IMR-90 (cell line): ENCODE measurements at regions not wholly inside any gene's neighbourhood (a gene's known extent, or its start where the extent isn't known, plus 50 kb on each side); places are given as distances from the start of the nearest gene placed in this dataset.

ENCODE experiments used
- ATAC-seq: fragments of 200-7000 bp; cut with Tn5 transposase; 2 replicates; pipeline ENCODE4 v1.9.1; 2020; ENCODE audit warnings: low read depth, mild to moderate bottlenecking, moderate library complexity
- BruUV-seq: library from RNA; stranded (reverse); fragments of 400-500 nt; replicated peaks from 2 replicates; lab custom pipeline; 2021; lab: Mats Ljungman, UMichigan
- CTCF ChIA-PET: fragments of 300-600 bp; formaldehyde crosslinking; extraction: SDS; loops from one replicate; lab custom pipeline; 2021; ENCODE audit warnings: antibody characterized with exemption; lab: Yijun Ruan, JAX
- POLR2A ChIA-PET: fragments of 300-600 bp; sonication (Branson Sonifier 250); formaldehyde crosslinking; loops from one replicate; lab custom pipeline; 2022; ENCODE audit warnings: antibody characterized with exemption; ENCODE audit not compliant: unreplicated experiment; lab: Charles Lee
- DNase-seq: peaks from one replicate; pipeline ENCODE4 v3.0.0; 2013
- H2AFZ ChIP-seq: replicated peaks from 2 replicates; pipeline ENCODE3; 2013; ENCODE audit warnings: low read length, mild to moderate bottlenecking; ENCODE audit not compliant: poor library complexity
- H2AK5ac ChIP-seq: 2 replicates; pipeline ENCODE4 v1.6.1; 2013; ENCODE audit warnings: low read depth, low read length, inconsistent platforms
- H2AK9ac ChIP-seq: replicated peaks from 2 replicates; pipeline ENCODE3; 2013; ENCODE audit warnings: mild to moderate bottlenecking, low read depth, low read length, moderate library complexity; ENCODE audit not compliant: poor library complexity
- H2BK120ac ChIP-seq: 2 replicates; pipeline ENCODE4 v1.6.1; 2013; ENCODE audit warnings: low read depth, low read length, inconsistent platforms
- H2BK15ac ChIP-seq: 3 replicates; pipeline ENCODE4 v1.6.1; 2013; ENCODE audit warnings: low read depth, low read length, inconsistent platforms
- H2BK20ac ChIP-seq: 2 replicates; pipeline ENCODE4 v1.6.1; 2013; ENCODE audit warnings: low read depth, mild to moderate bottlenecking, inconsistent platforms, low read length, moderate library complexity
- H2BK5ac ChIP-seq: 2 replicates; pipeline ENCODE4 v1.6.1; 2013; ENCODE audit warnings: mild to moderate bottlenecking, low read depth, low read length, inconsistent platforms; ENCODE audit not compliant: poor library complexity, severe bottlenecking
- H3K14ac ChIP-seq: replicated peaks from 2 replicates; pipeline ENCODE4 v1.6.1; 2013; ENCODE audit warnings: low read depth, low read length, inconsistent platforms
- H3K18ac ChIP-seq: 2 replicates; pipeline ENCODE4 v1.6.1; 2013; ENCODE audit warnings: low read depth, low read length, control low read depth
- H3K23ac ChIP-seq: 2 replicates; pipeline ENCODE4 v1.6.1; 2013; ENCODE audit warnings: low read depth, low read length, inconsistent platforms
- H3K27ac ChIP-seq: 2 replicates; pipeline ENCODE4 v1.5.1; 2013; ENCODE audit warnings: mild to moderate bottlenecking, control low read depth, low read length; ENCODE audit not compliant: insufficient read depth
- H3K27me3 ChIP-seq: 2 replicates; pipeline ENCODE4 v1.6.1; 2013; ENCODE audit warnings: low read length; ENCODE audit not compliant: control insufficient read depth, insufficient read depth
- H3K36me3 ChIP-seq: 2 replicates; pipeline ENCODE4 v1.6.1; 2013; ENCODE audit warnings: low read length, mixed read lengths; ENCODE audit not compliant: control insufficient read depth, insufficient read depth
- H3K4ac ChIP-seq: 2 replicates; pipeline ENCODE4 v1.6.1; 2013; ENCODE audit warnings: low read depth, low read length, inconsistent platforms
- H3K4me1 ChIP-seq: 2 replicates; pipeline ENCODE4 v1.6.1; 2013; ENCODE audit warnings: low read length, mixed read lengths; ENCODE audit not compliant: control insufficient read depth, insufficient read depth
- H3K4me2 ChIP-seq: 2 replicates; pipeline ENCODE4 v1.6.1; 2013; ENCODE audit warnings: low read depth, mild to moderate bottlenecking, control low read depth, low read length, moderate library complexity
- H3K4me3 ChIP-seq: 2 replicates; pipeline ENCODE4 v1.5.1; 2013; ENCODE audit warnings: low read depth, mild to moderate bottlenecking, control low read depth, low read length, moderate library complexity; ENCODE audit not compliant: insufficient read depth
- H3K56ac ChIP-seq: 2 replicates; pipeline ENCODE4 v1.6.1; 2013; ENCODE audit warnings: low read length, inconsistent platforms; ENCODE audit not compliant: insufficient read depth; ENCODE audit errors: extremely low read depth
- H3K79me1 ChIP-seq, 2 experiments: 2 replicates each; pipeline ENCODE4 v1.6.1; 2013; ENCODE audit warnings: low read length in 2 of 2, inconsistent platforms in 1 of 2, low read depth in 1 of 2
- H3K9ac ChIP-seq: 2 replicates; pipeline ENCODE4 v1.6.1; 2013; ENCODE audit warnings: low read depth, low read length, control low read depth
- H3K9me1 ChIP-seq: 2 replicates; pipeline ENCODE4 v1.6.1; 2013; ENCODE audit warnings: low read length, inconsistent platforms; ENCODE audit not compliant: insufficient read depth
- H3K9me3 ChIP-seq: 2 replicates; pipeline ENCODE4 v1.6.1; 2013; ENCODE audit warnings: low read length; ENCODE audit not compliant: control insufficient read depth, insufficient read depth
- H4K20me1 ChIP-seq: 2 replicates; pipeline ENCODE4 v1.6.1; 2013; ENCODE audit warnings: low read length, inconsistent platforms; ENCODE audit not compliant: insufficient read depth
- H4K5ac ChIP-seq: 2 replicates; pipeline ENCODE4 v1.6.1; 2013; ENCODE audit warnings: mild to moderate bottlenecking, low read depth, low read length, control low read depth
- H4K8ac ChIP-seq, 2 experiments: 2 replicates each; pipeline ENCODE4 v1.6.1; 2013; ENCODE audit warnings: low read depth in 2 of 2, low read length in 2 of 2, control low read depth in 1 of 2, inconsistent platforms in 1 of 2
- H4K91ac ChIP-seq: 2 replicates; pipeline ENCODE4 v1.6.1; 2013; ENCODE audit warnings: low read depth, low read length, inconsistent platforms; ENCODE audit not compliant: insufficient read depth
- CEBPB ChIP-seq: IDR thresholded peaks from 2 replicates; pipeline ENCODE4 v1.6.1; 2012; ENCODE audit warnings: low read depth, low read length, improper control_type of control experiment
- MXI1 ChIP-seq: IDR thresholded peaks from 2 replicates; pipeline ENCODE4 v1.6.1; 2012; ENCODE audit warnings: low read depth, mild to moderate bottlenecking, low read length, moderate library complexity, borderline replicate concordance
- WGBS, 2 experiments: methylation state at CpG; one replicate each; pipeline versions ENCODE4 v1.1.5 to v1.1.7; 2013; ENCODE audit warnings: missing lambda C conversion rate in 2 of 2; ENCODE audit not compliant: insufficient read length in 1 of 2; ENCODE audit errors: extremely low coverage in 2 of 2; 5-methylcytosine and 5-hydroxymethylcytosine counted together
- dilution Hi-C: fragments of 300-500 bp; cut with HindIII; formaldehyde crosslinking; loops from one replicate; pipeline ENCODE4 v1.14.3; 2018; ENCODE audit warnings: low sequenced_read_pairs; ENCODE audit not compliant: unreplicated experiment
- in situ Hi-C: fragments of 300-500 bp; cut with MboI; formaldehyde crosslinking; loops from 3 replicates; pipeline ENCODE4 v1.14.3; 2019; ENCODE audit warnings: low sequenced_read_pairs, inconsistent platforms, mixed read lengths
- intact Hi-C: fragments of 100-400 bp; cut with micrococcal nuclease; formaldehyde crosslinking; loops from 2 replicates; pipeline ENCODE4 v1.10.0; 2022

DNA sequence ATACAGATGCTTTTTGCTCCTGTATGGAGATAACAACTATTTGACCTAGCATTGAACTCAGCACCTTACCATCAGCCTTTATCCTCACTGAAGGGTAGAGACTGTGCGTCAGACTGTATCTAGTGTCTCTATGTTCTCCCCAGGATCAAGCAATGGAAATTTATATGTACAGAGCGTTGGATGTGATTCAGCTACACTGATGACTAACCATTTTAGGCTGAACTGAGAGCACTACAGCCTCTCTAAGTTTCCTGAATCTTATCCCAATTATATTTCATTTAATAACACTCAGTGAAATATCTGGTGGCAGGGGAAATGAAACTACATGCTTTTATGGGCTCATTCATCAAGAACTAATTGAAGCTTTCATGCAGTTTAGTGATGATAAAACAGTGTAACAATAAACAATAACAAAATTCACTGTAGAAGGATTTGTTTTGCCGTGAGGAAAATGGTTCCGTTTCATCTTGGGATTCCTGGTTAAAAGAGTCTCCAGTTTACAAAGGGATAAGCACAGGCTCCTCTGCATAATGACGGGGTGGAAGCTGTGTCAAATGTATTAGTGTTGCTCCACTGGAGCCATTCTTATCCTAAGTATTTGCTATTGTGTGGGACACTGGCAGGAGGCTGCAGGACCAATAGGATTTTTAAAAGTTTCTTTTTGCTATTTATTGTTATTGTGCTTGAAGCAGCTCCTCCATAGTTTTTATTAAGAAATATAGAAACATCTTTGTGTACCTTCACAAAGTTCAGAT lies 567.6 kb upstream of the MMS22L start:
- Histone ChIP-seq H4K5ac (no peak overlapping the region), H3K56ac (no peak overlapping the region), H2AFZ (no peak overlapping the region), H4K91ac (no peak overlapping the region), H3K4ac (no peak overlapping the region), H2AK5ac (no peak overlapping the region), H3K14ac (no peak overlapping the region), H2BK20ac (no peak overlapping the region), H3K27me3 (no peaks in the 10 kb centered on the region), H3K18ac (no peak overlapping the region), H3K9me1 (no peaks in the 10 kb centered on the region), H3K4me2 (no peak overlapping the region), H2BK15ac (no peak overlapping the region), H3K9ac (no peak overlapping the region), H4K20me1 (no peaks in the 10 kb centered on the region), H3K27ac (no peak overlapping the region), H2BK5ac (no peak overlapping the region), H3K23ac (no peak overlapping the region), H3K4me3 (no peak overlapping the region), H3K4me1 (no peaks in the 10 kb centered on the region), H3K9me3 (no peaks in the 10 kb centered on the region), H3K79me1 (no peaks in the 10 kb centered on the region), H2AK9ac (no peak overlapping the region), H3K36me3 (no peaks in the 10 kb centered on the region), H2BK120ac (no peak overlapping the region), H4K8ac (no peak overlapping the region)
- in situ Hi-C loops = no loop called here
- ChIA-PET CTCF (interaction anchor here (0.6 kb wide), 1 partner anchor 81 kb away, joined by 3 read pairs; no protein-coding TSS in a partner anchor), POLR2A (no interaction called here)
- TF ChIP-seq CEBPB (no peak), MXI1 (no peak)
- ATAC-seq (no peak), DNase-seq (no peak)
- no TSS peak for BruUV-seq
- intact Hi-C loops = no loop called here
- WGBS, 2 experiments = no CpG with 5 or more reads among the region's 5 CpGs
- dilution Hi-C loops = no loop called here
